ENCODE measurements at regions not wholly inside any gene's neighbourhood (a gene's known extent, or its start where the extent isn't known, plus 50 kb on each side); places are given as distances from the start of the nearest gene placed in this dataset.

- intact Hi-C loops (cut with DNase I) = no loop called here
- no peaks in the 10 kb centered on the region for H3K27me3 ChIP-seq
- H3K9me3 ChIP-seq = no peaks in the 10 kb centered on the region
- H3K36me3 ChIP-seq = no peaks in the 10 kb centered on the region
- TF ChIP-seq CTCF (IDR thresholded peaks at IDR 0.05) (no peak), POLR2A (IDR thresholded peaks at IDR 0.05) (no peak)
- H3K27ac ChIP-seq = no peak overlapping the region
- DNase-seq (no peak), ATAC-seq (no peak)
- H3K4me1 ChIP-seq = no peaks in the 10 kb centered on the region
- H3K4me3 ChIP-seq = no peak overlapping the region
Measured at GRCh38 chr13:31455581-31455980, 255.8 kb downstream of the B3GLCT start.

- Histone ChIP-seq H3K9me3 (no peaks in the 10 kb centered on the region), H3K27me3 (no peaks in the 10 kb centered on the region), H3K36me3 (no peaks in the 10 kb centered on the region), H3K27ac (no peak overlapping the region), H3K4me3 (no peak overlapping the region), H3K4me1 (no peaks in the 10 kb centered on the region)
- TF ChIP-seq POLR2A (IDR thresholded peaks at IDR 0.05) = no peak
- no peak for TF ChIP-seq CTCF (IDR thresholded peaks at IDR 0.05)
- ATAC-seq (no peak), DNase-seq (no peak)
- intact Hi-C loops (cut with DNase I) = no loop called here
Measured at GRCh38 chr13:31456056-31456455, 256.3 kb downstream of the B3GLCT start.

- H3K4me1 ChIP-seq = no peaks in the 10 kb centered on the region
- intact Hi-C loops (cut with DNase I) = no loop called here
- TF ChIP-seq CTCF (IDR thresholded peaks at IDR 0.05) (no peak), POLR2A (IDR thresholded peaks at IDR 0.05) (no peak)
- H3K36me3 ChIP-seq = no peaks in the 10 kb centered on the region
- H3K27ac ChIP-seq = no peak overlapping the region
- no peak for DNase-seq
- ATAC-seq = no peak
- no peaks in the 10 kb centered on the region for H3K9me3 ChIP-seq
- WGBS (ENCODE audit: insufficient coverage, low coverage, low lambda C conversion rate, missing lambda C conversion rate) = 40% methylated on average over 3 of the region's 3 CpGs
- H3K27me3 ChIP-seq = peaks cover 0 to 3% of the 10 kb centered on the region in 2 donors
- no peak overlapping the region for H3K4me3 ChIP-seq
Measured at GRCh38 chr13:31460061-31460460, 260.3 kb downstream of the B3GLCT start.

- Histone ChIP-seq H3K4me3 (no peak overlapping the region), H3K9me3 (no peaks in the 10 kb centered on the region), H3K27me3 (peaks cover 0 to 3% of the 10 kb centered on the region in 2 donors), H3K4me1 (no peaks in the 10 kb centered on the region), H3K36me3 (no peaks in the 10 kb centered on the region), H3K27ac (no peak overlapping the region)
- ATAC-seq = no peak
- no peak for TF ChIP-seq POLR2A (IDR thresholded peaks at IDR 0.05)
- no peak for TF ChIP-seq CTCF (IDR thresholded peaks at IDR 0.05)
- WGBS (ENCODE audit: insufficient coverage, low coverage, low lambda C conversion rate, missing lambda C conversion rate) = 70% methylated on average over 5 of the region's 5 CpGs
- DNase-seq = no peak
- intact Hi-C loops (cut with DNase I) = no loop called here
Measured at GRCh38 chr13:31461923-31462322, 262.1 kb downstream of the B3GLCT start.

GRCh38 chr13:31462766-31463165 lies 263.0 kb downstream of the B3GLCT start:
- 66% methylated on average over 3 of the region's 3 CpGs for WGBS (ENCODE audit: insufficient coverage, low coverage, low lambda C conversion rate, missing lambda C conversion rate)
- Histone ChIP-seq H3K36me3 (no peaks in the 10 kb centered on the region), H3K27ac (no peak overlapping the region), H3K9me3 (no peaks in the 10 kb centered on the region), H3K4me1 (no peaks in the 10 kb centered on the region), H3K4me3 (no peak overlapping the region), H3K27me3 (peaks cover 0 to 3% of the 10 kb centered on the region in 2 donors)
- intact Hi-C loops (cut with DNase I) = no loop called here
- ATAC-seq (no peak), DNase-seq (no peak)
- TF ChIP-seq CTCF (IDR thresholded peaks at IDR 0.05) = no peak
- TF ChIP-seq POLR2A (IDR thresholded peaks at IDR 0.05) = no peak
